Bone marrow (tissue), 2 donors: ENCODE measurements at regions not wholly inside any gene's neighbourhood (a gene's known extent, or its start where the extent isn't known, plus 50 kb on each side); places are given as distances from the start of the nearest gene placed in this dataset.

Experiments used
- DNase-seq, 2 donors: peaks; one replicate each; lab custom pipeline; 2025; lab: John Stamatoyannopoulos, UW

GRCh38 chr5:31098811-31099210 lies 94.7 kb upstream of the CDH6 start:
- no peak for DNase-seq

- no peak for DNase-seq
Observed at GRCh38 chr5:31097851-31098250, 95.6 kb upstream of the CDH6 start.

GRCh38 chr5:31096238-31096865 lies 97.1 kb upstream of the CDH6 start:
- no peak for DNase-seq

- no peak for DNase-seq
Observed at GRCh38 chr5:31095796-31096195, 97.7 kb upstream of the CDH6 start.

GRCh38 chr5:31091501-31091900 lies 102.0 kb upstream of the CDH6 start:
- no peak for DNase-seq

- DNase-seq = no peak
Observed at GRCh38 chr5:31090467-31090866, 103.0 kb upstream of the CDH6 start.

- no peak for DNase-seq
Observed at GRCh38 chr5:31086839-31087415, 106.6 kb upstream of the CDH6 start.

- no peak for DNase-seq
Observed at GRCh38 chr5:31084871-31085270, 108.6 kb upstream of the CDH6 start.

GRCh38 chr5:31083364-31083763 lies 110.1 kb upstream of the CDH6 start:
- DNase-seq = no peak

- no peak for DNase-seq
Observed at GRCh38 chr5:31079668-31080067, 113.8 kb upstream of the CDH6 start.

- no peak for DNase-seq
Observed at GRCh38 chr5:31078956-31079355, 114.5 kb upstream of the CDH6 start.

GRCh38 chr5:31075981-31076380 lies 117.5 kb upstream of the CDH6 start:
- DNase-seq = no peak

GRCh38 chr5:31068287-31068686 lies 125.2 kb upstream of the CDH6 start:
- no peak for DNase-seq

GRCh38 chr5:31066655-31067328 lies 126.7 kb upstream of the CDH6 start:
- no peak for DNase-seq

- DNase-seq = no peak
Observed at GRCh38 chr5:31064215-31064614, 129.3 kb upstream of the CDH6 start.

GRCh38 chr5:31062902-31063580 lies 130.4 kb upstream of the CDH6 start:
- DNase-seq = no peak

GRCh38 chr5:31059889-31060288 lies 133.6 kb upstream of the CDH6 start:
- DNase-seq = no peak

GRCh38 chr5:31054453-31054852 lies 139.0 kb upstream of the CDH6 start:
- no peak for DNase-seq

- DNase-seq = no peak
Observed at GRCh38 chr5:31052937-31053658, 140.4 kb upstream of the CDH6 start.

GRCh38 chr5:31051316-31051715 lies 142.2 kb upstream of the CDH6 start:
- no peak for DNase-seq

- DNase-seq = no peak
Observed at GRCh38 chr5:31049936-31050704, 143.4 kb upstream of the CDH6 start.

- DNase-seq = no peak
Observed at GRCh38 chr5:31049461-31049860, 144.0 kb upstream of the CDH6 start.
